ENCODE measurements at regions not wholly inside any gene's neighbourhood (a gene's known extent, or its start where the extent isn't known, plus 50 kb on each side); places are given as distances from the start of the nearest gene placed in this dataset.

DNA sequence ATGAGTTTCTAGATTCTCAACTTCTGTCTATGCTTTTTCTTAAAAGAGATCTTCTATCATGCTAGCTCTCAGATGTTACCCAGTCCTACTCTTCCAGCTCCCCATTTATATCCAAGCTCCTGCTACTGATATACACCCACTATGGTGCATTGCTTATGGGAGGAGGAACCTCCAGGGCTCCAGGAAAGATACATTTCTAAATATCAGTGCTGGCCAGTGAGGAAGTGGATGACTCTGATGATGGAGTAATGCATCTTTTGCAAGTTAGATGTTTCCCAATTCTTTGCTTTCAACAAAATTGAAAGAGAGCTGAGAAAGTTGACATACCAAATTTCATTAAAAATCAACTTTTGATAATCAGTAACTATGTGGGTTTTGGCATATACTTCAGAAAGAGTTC lies 105.7 kb upstream of the RESF1 start:
- TF ChIP-seq CTCF (IDR thresholded peaks at IDR 0.05 in 4 of 5, conservative IDR thresholded peaks at IDR 0.05 in 1 of 5) (no peak), POLR2A (IDR thresholded peaks at IDR 0.05) (no peak)
